BE2C (cell line): ENCODE measurements at regions not wholly inside any gene's neighbourhood (a gene's known extent, or its start where the extent isn't known, plus 50 kb on each side); places are given as distances from the start of the nearest gene placed in this dataset.
"Not testable (repeated sequence)": the region's sequence is repeated elsewhere in the genome, so short reads cannot be mapped to it uniquely, and the experiment has no call there.

Experiments used
- DNase-seq: peaks from one replicate; pipeline ENCODE4 v3.0.0-alpha.2; 2020
- H3K27me3 ChIP-seq: fragments of 250-450 bp; sonication (Bioruptor Pico); 2 replicates; pipeline ENCODE4 v1.5.1; 2020; ENCODE audit warnings: mild to moderate bottlenecking
- H3K36me3 ChIP-seq: fragments of 250-450 bp; sonication (Bioruptor Pico); 2 replicates; pipeline ENCODE4 v1.5.1; 2020; ENCODE audit warnings: mild to moderate bottlenecking
- H3K4me1 ChIP-seq: fragments of 250-450 bp; sonication (Bioruptor Pico); 2 replicates; pipeline ENCODE4 v1.5.1; 2020
- H3K4me3 ChIP-seq: 2 replicates; pipeline ENCODE4 v1.5.1; 2011; ENCODE audit warnings: low read depth, low read length
- H3K9me3 ChIP-seq: fragments of 250-450 bp; sonication (Bioruptor Pico); 2 replicates; pipeline ENCODE4 v1.5.1; 2020
- CTCF ChIP-seq: IDR thresholded peaks from 2 replicates; pipeline ENCODE4 v1.5.1; 2012; ENCODE audit warnings: mild to moderate bottlenecking, low read depth, low read length

- Histone ChIP-seq H3K9me3 (no peaks in the 10 kb centered on the region), H3K4me3 (no peak overlapping the region), H3K4me1 (no peaks in the 10 kb centered on the region), H3K27me3 (no peaks in the 10 kb centered on the region), H3K36me3 (no peaks in the 10 kb centered on the region)
- TF ChIP-seq CTCF = no peak
- no peak for DNase-seq
Measured at GRCh38 chr22:19657252-19658056, 56.8 kb upstream of the SEPTIN5 start.

GRCh38 chr22:19658057-19658966, 56.0 kb upstream of the SEPTIN5 start:
- no peak for TF ChIP-seq CTCF
- H3K27me3 ChIP-seq = no peaks in the 10 kb centered on the region
- DNase-seq = no peak
- no peaks in the 10 kb centered on the region for H3K9me3 ChIP-seq
- H3K4me1 ChIP-seq = no peaks in the 10 kb centered on the region
- no peaks in the 10 kb centered on the region for H3K36me3 ChIP-seq
- no peak overlapping the region for H3K4me3 ChIP-seq

GRCh38 chr22:19658967-19659804, 55.1 kb upstream of the SEPTIN5 start:
- H3K9me3 ChIP-seq = no peaks in the 10 kb centered on the region
- H3K27me3 ChIP-seq = no peaks in the 10 kb centered on the region
- TF ChIP-seq CTCF = no peak
- H3K4me3 ChIP-seq = no peak overlapping the region
- DNase-seq = no peak
- H3K4me1 ChIP-seq = peaks cover under 1% of the 10 kb centered on the region; the same call in 1 of the 2 replicates
- no peaks in the 10 kb centered on the region for H3K36me3 ChIP-seq

- H3K36me3 ChIP-seq = no peaks in the 10 kb centered on the region
- no peaks in the 10 kb centered on the region for H3K27me3 ChIP-seq
- no peak overlapping the region for H3K4me3 ChIP-seq
- TF ChIP-seq CTCF = no peak
- H3K9me3 ChIP-seq = no peaks in the 10 kb centered on the region
- peaks cover 7% of the 10 kb centered on the region for H3K4me1 ChIP-seq
- no peak for DNase-seq
Measured at GRCh38 chr22:19659805-19660345, 54.4 kb upstream of the SEPTIN5 start.

GRCh38 chr22:19660583-19660982, 53.7 kb upstream of the SEPTIN5 start:
- H3K36me3 ChIP-seq, H3K27me3 ChIP-seq, H3K9me3 ChIP-seq, H3K4me3 ChIP-seq, DNase-seq: not testable (repeated sequence)
- peaks cover 12% of the 10 kb centered on the region for H3K4me1 ChIP-seq

- Histone ChIP-seq H3K4me1 (peaks cover 15% of the 10 kb centered on the region), H3K9me3 (no peaks in the 10 kb centered on the region), H3K4me3 (no peak overlapping the region), H3K27me3 (no peaks in the 10 kb centered on the region), H3K36me3 (no peaks in the 10 kb centered on the region)
- DNase-seq = no peak
- no peak for TF ChIP-seq CTCF
Measured at GRCh38 chr22:19661156-19661555, 53.1 kb upstream of the SEPTIN5 start.

GRCh38 chr22:19662049-19662684, 52.1 kb upstream of the SEPTIN5 start:
- not testable (repeated sequence) for H3K9me3 ChIP-seq, H3K4me3 ChIP-seq, H3K27me3 ChIP-seq, H3K36me3 ChIP-seq, DNase-seq
- H3K4me1 ChIP-seq = peaks cover 15% of the 10 kb centered on the region
